ENCODE measurements at regions not wholly inside any gene's neighbourhood (a gene's known extent, or its start where the extent isn't known, plus 50 kb on each side); places are given as distances from the start of the nearest gene placed in this dataset.

- TF ChIP-seq SUZ12 (IDR thresholded peaks at IDR 0.05; ENCODE audit: unreplicated experiment) (no peak), HDAC2 (IDR thresholded peaks at IDR 0.05) (no peak), CREB1 (IDR thresholded peaks at IDR 0.05; ENCODE audit: low read depth) (no peak), POLR2A (IDR thresholded peaks at IDR 0.05; ENCODE audit: low read depth, low read length) (no peak), POLR2AphosphoS5 (IDR thresholded peaks at IDR 0.05; ENCODE audit: low read length) (no peak), ZBED1 (IDR thresholded peaks at IDR 0.05; ENCODE audit: borderline replicate concordance) (no peak), MAX (IDR thresholded peaks at IDR 0.05; ENCODE audit: low read depth, low read length) (no peak), EP300 (IDR thresholded peaks at IDR 0.05; ENCODE audit: borderline replicate concordance in 1 of 2, control insufficient read depth in 1 of 2, low read depth in 2 of 2, low read length in 2 of 2) (no peak), FOXM1 (IDR thresholded peaks at IDR 0.05; ENCODE audit: low read depth, low read length) (no peak), RBBP5 (conservative IDR thresholded peaks at IDR 0.05) (no peak)
- TF ChIP-seq, protein P1, sequence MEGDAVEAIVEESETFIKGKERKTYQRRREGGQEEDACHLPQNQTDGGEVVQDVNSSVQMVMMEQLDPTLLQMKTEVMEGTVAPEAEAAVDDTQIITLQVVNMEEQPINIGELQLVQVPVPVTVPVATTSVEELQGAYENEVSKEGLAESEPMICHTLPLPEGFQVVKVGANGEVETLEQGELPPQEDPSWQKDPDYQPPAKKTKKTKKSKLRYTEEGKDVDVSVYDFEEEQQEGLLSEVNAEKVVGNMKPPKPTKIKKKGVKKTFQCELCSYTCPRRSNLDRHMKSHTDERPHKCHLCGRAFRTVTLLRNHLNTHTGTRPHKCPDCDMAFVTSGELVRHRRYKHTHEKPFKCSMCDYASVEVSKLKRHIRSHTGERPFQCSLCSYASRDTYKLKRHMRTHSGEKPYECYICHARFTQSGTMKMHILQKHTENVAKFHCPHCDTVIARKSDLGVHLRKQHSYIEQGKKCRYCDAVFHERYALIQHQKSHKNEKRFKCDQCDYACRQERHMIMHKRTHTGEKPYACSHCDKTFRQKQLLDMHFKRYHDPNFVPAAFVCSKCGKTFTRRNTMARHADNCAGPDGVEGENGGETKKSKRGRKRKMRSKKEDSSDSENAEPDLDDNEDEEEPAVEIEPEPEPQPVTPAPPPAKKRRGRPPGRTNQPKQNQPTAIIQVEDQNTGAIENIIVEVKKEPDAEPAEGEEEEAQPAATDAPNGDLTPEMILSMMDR (IDR thresholded peaks at IDR 0.05 in 2 of 3, conservative IDR thresholded peaks at IDR 0.05 in 1 of 3; ENCODE audit: control insufficient read depth in 2 of 3, extremely low read depth in 1 of 3, insufficient read depth in 1 of 3, low read depth in 3 of 3, low read length in 3 of 3) = no peak
These were observed 144.5 kb upstream of the RPRM start for GRCh38 chr2:153623020-153623419.
